Stimulated activated CD4-positive, alpha-beta T cell treated with anti-CD3 and anti-CD28 coated beads, Interleukin-1b, Interleukin-23, amount 100 ng/mL, for 1 hour (primary cell): ENCODE measurements at regions not wholly inside any gene's neighbourhood (a gene's known extent, or its start where the extent isn't known, plus 50 kb on each side); places are given as distances from the start of the nearest gene placed in this dataset.

ENCODE experiments used
- DNase-seq, 2 donors: peaks; one replicate each; pipeline ENCODE4 v3.0.0-alpha.2; 2020; ENCODE audit warnings: low read depth in 2 of 2

- no peak for DNase-seq
Measured at GRCh38 chr7:155215576-155216325, 81.9 kb upstream of the INSIG1 start.

DNA sequence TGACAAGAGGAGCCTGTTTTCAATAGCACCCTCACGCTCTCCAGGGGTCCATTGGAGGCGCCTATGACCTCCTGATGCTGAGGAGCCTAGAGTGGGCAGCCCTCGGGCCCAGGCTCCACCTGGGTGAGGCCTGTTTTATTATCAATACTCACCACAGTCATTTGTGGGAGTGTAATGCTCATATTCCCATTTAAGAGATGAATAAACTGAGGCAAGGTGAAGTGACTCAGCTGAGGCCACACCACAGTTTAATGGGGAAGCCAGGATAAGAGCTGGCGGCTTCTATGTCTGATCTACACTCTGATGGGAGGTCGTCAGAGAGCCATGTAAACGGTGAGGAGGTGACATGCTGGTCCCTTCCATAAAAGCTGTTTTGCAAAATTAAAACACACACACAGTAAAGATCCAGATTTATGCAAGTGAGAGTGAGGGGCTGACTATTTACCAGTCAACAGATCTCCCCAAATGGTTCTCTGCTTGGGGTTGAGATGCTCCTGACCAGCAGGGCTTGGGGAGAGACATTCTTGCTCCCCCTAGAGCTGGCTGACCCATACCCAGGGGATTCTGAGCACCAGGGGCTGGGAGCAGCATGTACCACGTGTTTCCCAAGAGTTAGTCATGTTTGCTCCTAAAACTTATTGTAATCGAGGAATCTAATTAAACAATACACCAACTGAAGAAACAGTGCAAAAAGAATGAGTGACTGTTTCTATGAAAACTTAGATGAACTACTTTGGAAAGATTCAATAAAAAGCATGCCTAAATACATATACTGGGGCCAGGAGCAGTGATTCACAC is 81.0 kb upstream of the INSIG1 start:
- no peak for DNase-seq

GRCh38 chr7:155217634-155218033 is 80.0 kb upstream of the INSIG1 start:
- no peak for DNase-seq

- DNase-seq: no peak
Measured at GRCh38 chr7:155218276-155219153, 79.2 kb upstream of the INSIG1 start.

DNA sequence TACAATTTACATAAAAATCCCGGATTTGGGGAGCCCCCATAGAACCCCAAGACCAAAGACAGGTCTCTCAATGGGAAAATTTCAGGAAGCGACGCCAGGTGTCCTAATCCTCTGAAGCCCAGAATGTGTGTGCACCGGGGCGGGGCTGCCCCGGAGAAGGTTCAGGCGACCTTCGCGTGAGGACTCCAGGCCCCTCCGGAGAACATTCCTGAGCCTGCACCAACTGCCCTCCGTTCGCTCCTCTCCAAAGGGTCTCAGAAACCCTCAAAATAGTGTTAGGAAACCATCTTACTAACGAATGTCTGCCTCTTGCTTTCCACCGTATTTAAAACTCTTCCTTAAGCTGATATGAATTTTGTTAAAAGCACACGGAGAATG is 78.5 kb upstream of the INSIG1 start:
- DNase-seq: no peak

GRCh38 chr7:155219947-155220769 is 77.5 kb upstream of the INSIG1 start:
- no peak for DNase-seq

DNA sequence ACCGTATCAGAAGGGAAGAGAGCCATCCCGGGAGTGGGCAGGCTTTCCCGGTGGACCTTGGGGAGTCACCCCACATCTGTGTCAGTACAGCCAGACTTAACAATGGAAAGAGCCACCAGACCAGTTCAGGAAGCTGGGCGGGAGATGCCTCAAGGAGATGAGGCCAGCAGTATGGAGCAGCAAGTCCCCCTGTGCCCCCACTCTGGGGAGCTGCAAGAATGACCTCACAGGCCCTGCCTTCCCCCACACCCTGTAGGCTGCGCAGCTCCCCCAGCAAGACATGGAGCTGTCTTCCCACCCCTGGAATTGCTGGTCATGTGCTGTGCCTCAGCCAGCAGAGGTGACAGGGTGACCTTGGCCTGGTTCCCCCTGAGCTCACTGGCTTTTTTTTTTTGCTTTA is 76.8 kb upstream of the INSIG1 start:
- no peak for DNase-seq

GRCh38 chr7:155221547-155221946 is 76.1 kb upstream of the INSIG1 start:
- DNase-seq: no peak

- DNase-seq: no peak
Measured at GRCh38 chr7:155222061-155222460, 75.6 kb upstream of the INSIG1 start.

GRCh38 chr7:155222573-155222972 is 75.1 kb upstream of the INSIG1 start:
- DNase-seq: no peak

- DNase-seq: no peak
Measured at GRCh38 chr7:155223021-155223420, 74.7 kb upstream of the INSIG1 start.

DNA sequence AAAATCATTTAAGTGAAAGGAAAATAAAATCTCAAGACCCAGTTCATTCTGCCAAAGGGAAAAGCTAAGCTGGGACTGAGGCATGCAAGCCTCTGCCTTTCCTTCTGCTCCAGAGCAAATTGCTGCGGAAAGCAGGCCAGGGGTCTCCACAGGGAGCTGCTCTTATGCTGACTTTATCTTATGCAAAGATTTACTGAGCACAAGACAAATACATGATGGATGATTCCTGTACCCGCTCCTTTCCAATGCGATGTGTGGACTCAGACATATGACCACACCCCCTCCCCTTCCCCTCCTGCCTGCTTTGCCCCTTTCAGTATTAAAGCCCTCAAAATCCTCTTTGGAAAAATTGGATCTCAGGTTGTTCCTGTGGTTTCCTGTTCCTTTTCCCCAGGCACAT is 74.2 kb upstream of the INSIG1 start:
- DNase-seq: no peak

DNA sequence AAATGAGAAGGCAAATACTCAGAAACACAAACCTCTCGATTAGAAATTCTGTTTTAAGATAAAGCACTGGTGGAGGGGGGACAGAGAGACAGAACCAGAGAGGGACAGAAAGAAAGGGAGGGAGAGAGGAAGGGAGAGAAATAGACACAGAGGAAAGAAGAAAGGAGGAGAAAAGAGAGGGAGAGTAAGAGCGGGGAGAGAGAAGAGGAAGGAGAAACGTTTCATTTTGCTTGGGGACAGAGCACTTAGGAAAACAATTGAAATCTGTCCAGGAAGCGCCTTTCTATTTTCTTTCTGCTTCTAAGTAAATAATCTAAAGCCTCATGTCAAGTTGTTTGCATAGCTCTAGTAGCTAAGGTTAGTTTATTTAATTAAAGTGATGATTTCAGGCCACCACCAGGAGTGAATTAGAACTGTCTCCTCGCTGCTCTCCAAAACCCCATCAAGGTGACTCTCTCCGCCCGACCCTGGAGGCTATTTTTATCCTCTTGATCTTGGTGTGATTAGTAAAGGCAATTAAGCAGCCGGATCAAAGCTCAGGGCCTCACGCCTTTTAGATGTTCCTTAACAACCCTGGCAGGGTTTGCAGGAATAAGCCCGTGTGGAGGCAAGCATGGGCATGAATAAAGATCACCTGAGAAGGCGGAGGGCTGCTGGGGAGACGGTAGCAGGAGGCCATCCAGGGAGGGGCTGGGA is 73.4 kb upstream of the INSIG1 start:
- no peak for DNase-seq

DNA sequence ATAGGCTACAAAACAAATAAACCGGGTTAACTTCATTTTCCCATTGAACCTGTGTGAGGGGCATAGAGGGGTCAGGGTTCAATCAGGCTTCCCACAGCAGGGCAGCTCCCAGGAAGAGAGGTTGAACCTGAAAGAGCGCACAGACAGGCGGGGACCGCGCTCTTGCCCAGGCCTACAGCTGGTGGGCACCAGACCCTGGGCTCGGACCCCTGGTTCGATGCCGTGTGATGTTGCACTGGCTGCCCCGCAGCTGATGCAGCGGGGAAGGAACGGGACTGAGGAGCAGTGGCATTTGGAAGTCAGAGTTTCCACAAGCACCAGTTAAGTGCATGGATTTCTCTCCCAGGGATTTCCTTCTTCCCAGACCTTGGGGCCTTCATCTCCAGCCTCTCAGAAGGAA is 72.6 kb upstream of the INSIG1 start:
- DNase-seq: no peak

- DNase-seq: no peak
Measured at GRCh38 chr7:155225516-155225915, 72.2 kb upstream of the INSIG1 start.

- no peak for DNase-seq
Measured at GRCh38 chr7:155226261-155227003, 71.2 kb upstream of the INSIG1 start.

DNA sequence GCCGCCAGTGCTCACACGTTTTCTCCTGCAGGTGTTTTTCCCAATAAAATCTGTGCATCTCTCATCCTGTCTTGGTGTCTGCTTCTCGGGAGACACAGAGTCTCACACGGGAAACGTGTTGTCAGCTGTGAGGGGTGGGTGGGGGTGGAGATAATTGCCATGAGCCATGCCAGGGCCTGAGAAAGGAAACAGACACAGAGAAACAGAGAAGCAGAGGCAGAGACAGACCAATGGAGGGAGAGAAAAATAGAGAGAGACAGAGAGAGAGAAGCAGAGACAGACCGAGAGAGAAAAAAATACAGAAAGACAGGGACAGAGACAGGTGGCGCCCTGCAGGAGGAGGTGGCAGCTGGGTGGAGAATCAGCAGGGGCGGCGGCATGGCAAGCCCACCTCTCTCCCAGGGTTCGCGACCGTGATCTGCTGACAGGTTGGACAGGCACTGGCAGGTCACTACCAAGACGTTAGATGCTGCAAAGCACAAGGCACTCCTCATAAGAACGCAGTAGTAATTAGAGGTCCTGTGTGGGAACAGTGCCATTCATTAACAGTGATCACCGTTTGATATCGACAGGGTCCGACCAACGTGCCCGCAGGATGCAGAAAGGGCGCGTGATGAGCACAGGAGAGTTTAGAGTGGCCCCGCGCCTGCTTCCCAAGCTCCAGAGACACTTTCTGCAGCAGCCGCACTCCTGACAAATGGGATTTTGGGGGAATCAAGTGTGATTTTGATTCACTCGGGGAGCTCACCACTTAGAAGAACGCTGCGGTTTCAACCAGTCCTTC is 70.5 kb upstream of the INSIG1 start:
- no peak for DNase-seq

DNA sequence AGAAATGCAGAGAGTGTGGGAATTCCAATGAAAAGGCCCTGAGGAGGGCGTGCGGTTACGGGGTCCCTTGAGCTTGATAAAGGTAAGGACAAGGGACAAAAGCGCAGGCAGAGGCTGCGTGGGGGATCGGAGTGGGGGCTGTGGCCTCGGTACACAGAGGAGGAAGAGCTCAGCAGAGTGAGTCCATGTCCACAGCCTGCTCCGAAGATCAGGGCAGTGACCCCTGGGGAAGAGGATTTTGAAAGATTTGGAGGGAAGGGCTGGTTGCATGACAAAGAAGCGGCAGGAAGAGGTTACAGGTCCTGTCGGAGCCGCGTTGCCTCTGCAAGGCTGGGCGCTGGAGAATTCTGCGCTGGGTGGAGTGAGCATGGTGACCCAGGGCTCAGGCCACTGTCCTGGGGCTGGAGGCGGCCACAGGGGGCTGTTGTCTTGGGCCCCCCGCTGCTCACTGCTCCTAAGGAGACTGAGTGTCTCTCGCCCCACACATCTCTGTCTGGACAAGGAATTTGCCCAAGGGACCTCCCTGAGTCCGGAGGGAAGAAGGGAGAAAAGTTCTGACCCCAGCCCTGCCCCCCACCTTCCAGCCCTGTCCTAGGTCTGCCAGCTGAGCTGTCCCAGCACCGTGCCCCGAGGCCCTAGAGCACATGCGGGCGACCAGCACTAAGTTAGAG is 69.8 kb upstream of the INSIG1 start:
- DNase-seq: no peak

DNA sequence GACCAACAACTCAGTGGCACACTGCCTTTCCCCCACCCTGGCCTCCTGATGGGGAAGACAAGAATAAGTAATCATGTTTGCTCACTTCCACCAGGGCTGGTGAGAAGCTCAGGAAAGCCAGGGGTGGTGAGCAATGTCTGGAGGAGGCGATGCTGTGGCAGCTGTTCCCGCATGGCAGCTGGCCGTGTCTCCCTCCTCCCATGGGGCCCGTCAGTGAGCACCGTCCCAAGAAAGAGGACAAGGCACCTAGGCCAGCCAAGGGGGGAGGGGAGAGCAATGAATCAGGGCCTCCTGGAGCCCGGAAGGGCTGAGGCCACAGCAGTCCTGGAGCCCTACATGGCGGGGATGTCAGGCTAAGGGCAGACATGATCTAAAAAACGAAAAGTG is 69.2 kb upstream of the INSIG1 start:
- no peak for DNase-seq
